ENCODE measurements at regions not wholly inside any gene's neighbourhood (a gene's known extent, or its start where the extent isn't known, plus 50 kb on each side); places are given as distances from the start of the nearest gene placed in this dataset.

- intact Hi-C loops (cut with micrococcal nuclease), result no loop called here
These were observed 388.1 kb upstream of the PRICKLE1 start for GRCh38 chr12:42977451-42978230.

DNA sequence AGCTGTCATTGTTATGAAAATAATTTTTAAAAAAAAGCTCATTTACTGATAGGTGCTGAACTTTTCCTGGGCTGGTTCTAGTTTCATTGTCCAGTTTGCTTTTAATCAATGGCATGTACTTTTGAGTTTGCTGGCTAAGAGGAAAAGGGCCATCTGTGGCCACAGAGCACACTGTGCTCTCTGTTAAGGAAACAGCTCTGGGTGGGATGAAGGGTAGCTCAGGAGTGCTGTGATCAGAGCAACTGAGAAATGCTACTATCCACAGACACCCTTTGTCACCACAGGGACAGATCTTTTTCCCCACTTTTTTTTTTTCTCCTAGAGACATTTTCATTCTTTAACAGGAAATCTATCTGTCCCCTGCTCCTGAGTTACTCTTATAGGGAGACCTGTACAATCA, 387.1 kb upstream of the PRICKLE1 start:
- CTCF ChIA-PET (ENCODE audit: partially characterized antibody), result no interaction called here
- intact Hi-C loops (cut with micrococcal nuclease), result no loop called here
- no peaks in the 10 kb centered on the region for H3K27me3 ChIP-seq (ENCODE audit: insufficient read depth, low read length)
- no peak overlapping the region for H3K27ac ChIP-seq (ENCODE audit: low read depth, low read length)
- Mint-ChIP-seq H3K9me3 (peaks cover 0 to 9% (median 3%) of the 10 kb centered on the region in 8 donors), H3K4me3 (no peak overlapping the region), H3K27ac (no peak overlapping the region), H3K4me1 (no peaks in the 10 kb centered on the region), H3K36me3 (no peaks in the 10 kb centered on the region), H3K27me3 (no peaks in the 10 kb centered on the region)
- H3K36me3 ChIP-seq (ENCODE audit: insufficient read depth, low read length), result no peaks in the 10 kb centered on the region
- no peaks in the 10 kb centered on the region for H3K9me3 ChIP-seq (ENCODE audit: control insufficient read depth in 1 of 2, low read length in 2 of 2)
- H3K4me3 ChIP-seq (ENCODE audit: low read length in 2 of 2), result no peak overlapping the region
- POLR2A ChIA-PET (ENCODE audit: partially characterized antibody), result no interaction called here
- H3K4me1 ChIP-seq (ENCODE audit: insufficient read depth, low read length), result no peaks in the 10 kb centered on the region
- no peak for DNase-seq

More at GRCh38 chr12:42977451-42978230, 388.1 kb upstream of the PRICKLE1 start:
- H3K4me3 ChIP-seq (ENCODE audit: low read length in 2 of 2), result no peak overlapping the region
- Mint-ChIP-seq H3K36me3 (no peaks in the 10 kb centered on the region), H3K9me3 (peaks cover 0 to 9% (median 3%) of the 10 kb centered on the region in 8 donors), H3K4me3 (no peak overlapping the region), H3K27me3 (no peaks in the 10 kb centered on the region), H3K4me1 (no peaks in the 10 kb centered on the region), H3K27ac (no peak overlapping the region)
- no peaks in the 10 kb centered on the region for H3K36me3 ChIP-seq (ENCODE audit: insufficient read depth, low read length)
- H3K27me3 ChIP-seq (ENCODE audit: insufficient read depth, low read length), result no peaks in the 10 kb centered on the region
- ChIA-PET POLR2A (ENCODE audit: partially characterized antibody) (no interaction called here), CTCF (ENCODE audit: partially characterized antibody) (no interaction called here)
- H3K4me1 ChIP-seq (ENCODE audit: insufficient read depth, low read length), result no peaks in the 10 kb centered on the region
- DNase-seq, result no peak
- no peak overlapping the region for H3K27ac ChIP-seq (ENCODE audit: low read depth, low read length)
- H3K9me3 ChIP-seq (ENCODE audit: control insufficient read depth in 1 of 2, low read length in 2 of 2), result no peaks in the 10 kb centered on the region

DNA sequence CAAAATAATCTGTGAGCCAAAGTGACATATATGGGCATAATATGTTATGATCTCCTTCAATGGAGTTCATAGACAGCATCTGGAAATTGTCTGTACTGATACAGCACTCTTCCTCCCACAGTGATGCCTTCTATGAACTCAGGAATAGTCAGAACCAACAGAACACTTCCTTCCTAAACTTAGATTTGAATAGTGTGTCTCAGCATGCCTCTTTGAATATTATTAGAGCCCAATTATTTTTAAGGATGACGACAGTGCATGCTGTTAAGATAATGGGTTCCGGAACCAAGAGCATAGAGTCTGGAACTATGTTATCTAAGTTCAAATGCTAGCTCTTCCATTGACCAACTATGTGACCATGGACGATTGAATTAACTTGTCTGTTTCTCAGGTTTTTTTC, 386.6 kb upstream of the PRICKLE1 start:
- POLR2A ChIA-PET (ENCODE audit: partially characterized antibody), result no interaction called here
- intact Hi-C loops (cut with micrococcal nuclease), result no loop called here

GRCh38 chr12:42969355-42969754, 379.8 kb upstream of the PRICKLE1 start:
- Mint-ChIP-seq H3K36me3 (no peaks in the 10 kb centered on the region), H3K9me3 (peaks cover 0 to 12% (median 1%) of the 10 kb centered on the region in 8 donors), H3K27ac (no peak overlapping the region), H3K27me3 (no peaks in the 10 kb centered on the region), H3K4me1 (no peaks in the 10 kb centered on the region), H3K4me3 (no peak overlapping the region)
- no peak for DNase-seq
- CTCF ChIA-PET (ENCODE audit: partially characterized antibody), result no interaction called here
- intact Hi-C loops (cut with micrococcal nuclease), result no loop called here
- H3K36me3 ChIP-seq (ENCODE audit: insufficient read depth, low read length), result no peaks in the 10 kb centered on the region
- no peaks in the 10 kb centered on the region for H3K4me1 ChIP-seq (ENCODE audit: insufficient read depth, low read length)
- H3K4me3 ChIP-seq (ENCODE audit: low read length in 2 of 2), result no peak overlapping the region
- POLR2A ChIA-PET (ENCODE audit: partially characterized antibody), result no interaction called here
- H3K9me3 ChIP-seq (ENCODE audit: control insufficient read depth in 1 of 2, low read length in 2 of 2), result no peaks in the 10 kb centered on the region
- no peaks in the 10 kb centered on the region for H3K27me3 ChIP-seq (ENCODE audit: insufficient read depth, low read length)
- H3K27ac ChIP-seq (ENCODE audit: low read depth, low read length), result no peak overlapping the region

More for the DNA sequence above, 386.6 kb upstream of the PRICKLE1 start:
- Histone ChIP-seq H3K4me3 (ENCODE audit: low read length in 2 of 2) (no peak overlapping the region), H3K36me3 (ENCODE audit: insufficient read depth, low read length) (no peaks in the 10 kb centered on the region), H3K27me3 (ENCODE audit: insufficient read depth, low read length) (no peaks in the 10 kb centered on the region), H3K4me1 (ENCODE audit: insufficient read depth, low read length) (no peaks in the 10 kb centered on the region), H3K27ac (ENCODE audit: low read depth, low read length) (no peak overlapping the region), H3K9me3 (ENCODE audit: control insufficient read depth in 1 of 2, low read length in 2 of 2) (no peaks in the 10 kb centered on the region)
- Mint-ChIP-seq H3K4me3 (no peak overlapping the region), H3K36me3 (no peaks in the 10 kb centered on the region), H3K4me1 (no peaks in the 10 kb centered on the region), H3K27me3 (no peaks in the 10 kb centered on the region), H3K27ac (no peak overlapping the region), H3K9me3 (peaks cover 0 to 9% (median 3%) of the 10 kb centered on the region in 8 donors)
- CTCF ChIA-PET (ENCODE audit: partially characterized antibody), result no interaction called here
- no peak for DNase-seq

GRCh38 chr12:42968426-42968825, 378.9 kb upstream of the PRICKLE1 start:
- no peaks in the 10 kb centered on the region for H3K4me1 Mint-ChIP-seq
- POLR2A ChIA-PET (ENCODE audit: partially characterized antibody), result no interaction called here
- intact Hi-C loops (cut with micrococcal nuclease), result no loop called here

GRCh38 chr12:42967850-42968249, 378.3 kb upstream of the PRICKLE1 start:
- H3K27ac ChIP-seq (ENCODE audit: low read depth, low read length), result no peak overlapping the region
- no peaks in the 10 kb centered on the region for H3K4me1 Mint-ChIP-seq
- H3K27me3 ChIP-seq (ENCODE audit: insufficient read depth, low read length), result no peaks in the 10 kb centered on the region
- no peaks in the 10 kb centered on the region for H3K36me3 Mint-ChIP-seq
- DNase-seq, result no peak
- ChIA-PET CTCF (ENCODE audit: partially characterized antibody) (no interaction called here), POLR2A (ENCODE audit: partially characterized antibody) (no interaction called here)
- peaks cover 0 to 9% (median 1%) of the 10 kb centered on the region in 8 donors for H3K9me3 Mint-ChIP-seq
- H3K4me1 ChIP-seq (ENCODE audit: insufficient read depth, low read length), result no peaks in the 10 kb centered on the region
- intact Hi-C loops (cut with micrococcal nuclease), result no loop called here
- H3K9me3 ChIP-seq (ENCODE audit: control insufficient read depth in 1 of 2, low read length in 2 of 2), result no peaks in the 10 kb centered on the region
- H3K36me3 ChIP-seq (ENCODE audit: insufficient read depth, low read length), result no peaks in the 10 kb centered on the region
- no peak overlapping the region for H3K27ac Mint-ChIP-seq
- H3K4me3 Mint-ChIP-seq, result no peak overlapping the region
- no peak overlapping the region for H3K4me3 ChIP-seq (ENCODE audit: low read length in 2 of 2)
- H3K27me3 Mint-ChIP-seq, result no peaks in the 10 kb centered on the region

More at GRCh38 chr12:42968426-42968825, 378.9 kb upstream of the PRICKLE1 start:
- no peak overlapping the region for H3K4me3 Mint-ChIP-seq
- CTCF ChIA-PET (ENCODE audit: partially characterized antibody), result no interaction called here
- no peaks in the 10 kb centered on the region for H3K36me3 Mint-ChIP-seq
- Histone ChIP-seq H3K9me3 (ENCODE audit: control insufficient read depth in 1 of 2, low read length in 2 of 2) (no peaks in the 10 kb centered on the region), H3K36me3 (ENCODE audit: insufficient read depth, low read length) (no peaks in the 10 kb centered on the region), H3K4me1 (ENCODE audit: insufficient read depth, low read length) (no peaks in the 10 kb centered on the region), H3K27me3 (ENCODE audit: insufficient read depth, low read length) (no peaks in the 10 kb centered on the region), H3K27ac (ENCODE audit: low read depth, low read length) (no peak overlapping the region), H3K4me3 (ENCODE audit: low read length in 2 of 2) (no peak overlapping the region)
- H3K27ac Mint-ChIP-seq, result no peak overlapping the region
- H3K9me3 Mint-ChIP-seq, result peaks cover 0 to 12% (median 1%) of the 10 kb centered on the region in 8 donors
- DNase-seq, result no peak
- H3K27me3 Mint-ChIP-seq, result no peaks in the 10 kb centered on the region

GRCh38 chr12:42963988-42964387, 374.4 kb upstream of the PRICKLE1 start:
- POLR2A ChIA-PET (ENCODE audit: partially characterized antibody), result no interaction called here
- H3K27me3 Mint-ChIP-seq, result no peaks in the 10 kb centered on the region

More at GRCh38 chr12:42963988-42964387, 374.4 kb upstream of the PRICKLE1 start:
- Histone ChIP-seq H3K4me3 (ENCODE audit: low read length in 2 of 2) (no peak overlapping the region), H3K4me1 (ENCODE audit: insufficient read depth, low read length) (no peaks in the 10 kb centered on the region), H3K9me3 (ENCODE audit: control insufficient read depth in 1 of 2, low read length in 2 of 2) (no peaks in the 10 kb centered on the region), H3K27me3 (ENCODE audit: insufficient read depth, low read length) (no peaks in the 10 kb centered on the region), H3K36me3 (ENCODE audit: insufficient read depth, low read length) (no peaks in the 10 kb centered on the region), H3K27ac (ENCODE audit: low read depth, low read length) (no peak overlapping the region)
- CTCF ChIA-PET (ENCODE audit: partially characterized antibody), result no interaction called here
- Mint-ChIP-seq H3K36me3 (no peaks in the 10 kb centered on the region), H3K4me1 (no peaks in the 10 kb centered on the region), H3K9me3 (peaks cover 0 to 6% (median 0%) of the 10 kb centered on the region in 8 donors), H3K4me3 (no peak overlapping the region), H3K27ac (no peak overlapping the region)
- no peak for DNase-seq
- intact Hi-C loops (cut with micrococcal nuclease), result no loop called here

All from CD4-positive, alpha-beta memory T cell (primary cell).